Heart left ventricle (tissue), 16 donors: ENCODE measurements at regions not wholly inside any gene's neighbourhood (a gene's known extent, or its start where the extent isn't known, plus 50 kb on each side); places are given as distances from the start of the nearest gene placed in this dataset.

Experiments
- ATAC-seq, 4 donors: fragments of 200-7000 bp; cut with Tn5 transposase; one replicate each; pipeline ENCODE4 v1.9.1; 2020 to 2022; ENCODE audit warnings: moderate library complexity in 4 of 4, mild to moderate bottlenecking in 3 of 4, moderate number of reproducible peaks in 1 of 4
- DNase-seq, 5 donors: peaks; one replicate each; pipeline ENCODE4 v3.0.0-alpha.2; 2020
- H3K27ac ChIP-seq, 12 donors: fragments of 200-600 bp; sonication (generic) in 4 of 12; one replicate each; pipeline versions ENCODE4 v1.5.0 to v1.8.0; 2016 to 2022; ENCODE audit warnings: mild to moderate bottlenecking in 2 of 12
- H3K27me3 ChIP-seq, 9 donors: fragments of 200-600 bp; sonication (generic) in 2 of 9; one replicate each; pipeline versions ENCODE4 v1.5.1 to v1.8.0; 2016 to 2022; ENCODE audit warnings: mild to moderate bottlenecking in 3 of 9
- H3K36me3 ChIP-seq, 9 donors: fragments of 200-600 bp; sonication (generic) in 2 of 9; one replicate each; pipeline versions ENCODE4 v1.5.0 to v1.8.0; 2018 to 2022; ENCODE audit warnings: mild to moderate bottlenecking in 2 of 9
- H3K4me1 ChIP-seq, 12 donors: fragments of 200-600 bp; sonication (generic) in 4 of 12; one replicate each; pipeline versions ENCODE4 v1.5.0 to v1.8.0; 2016 to 2022; ENCODE audit warnings: mild to moderate bottlenecking in 3 of 12
- H3K4me3 ChIP-seq, 12 donors: fragments of 200-600 bp; sonication (generic) in 4 of 12; one replicate each; pipeline versions ENCODE4 v1.5.0 to v1.8.0; 2017 to 2022; ENCODE audit warnings: mild to moderate bottlenecking in 9 of 12, moderate library complexity in 4 of 12
- H3K9me3 ChIP-seq, 12 donors: fragments of 200-600 bp; sonication (generic) in 4 of 12; one replicate each; pipeline versions ENCODE4 v1.5.0 to v1.8.0; 2016 to 2022; ENCODE audit warnings: mild to moderate bottlenecking in 1 of 12
- POLR2A ChIP-seq, 2 donors: fragments of 450-650 bp; IDR thresholded peaks; one replicate each; pipeline ENCODE4 v1.6.1; 2017; ENCODE audit warnings: antibody characterized with exemption in 2 of 2, mild to moderate bottlenecking in 2 of 2, moderate library complexity in 2 of 2
- WGBS, 4 donors: extraction: QIAGEN DNeasy Blood & Tissue Kit in 2 of 4; methylation state at CpG; one replicate each; pipeline versions ENCODE4 v1.1.5 to v1.1.7; 2013 to 2018; 5-methylcytosine and 5-hydroxymethylcytosine counted together
- intact Hi-C, 10 donors: fragments of 100-400 bp; cut with DNase I; formaldehyde crosslinking; loops; one replicate each; pipeline versions ENCODE4 v1.11.1 to v1.14.2; 2022
- TF ChIP-seq, protein P1 (sequence below), 12 donors: fragments of 200-600 bp; sonication (generic) in 4 of 12; IDR thresholded peaks; one replicate each; pipeline versions ENCODE4 v1.5.0 to v1.8.0; 2018 to 2022; ENCODE audit warnings: antibody characterized with exemption in 12 of 12, mild to moderate bottlenecking in 5 of 12
- donor health status: ischemic (EF 13 %, LVEDD 7.1; RV severe dilation, severe dysfunction).
- donor health status: healthy with polysubstance abuse.
- donor health status: DM: no; HTN: yes; CAD: no.
- donor health status: DM: no; HTN: no; CAD: no.
- donor health status: ischemic (EF 25% LVEDD 6.9; RV normal size, moderate dysfunction).
- donor health status: ischemic (EF 25% LVEDD 5.7; RV mildly dilated, moderate dysfunction).
- donor health status: healthy.
- donor health status: DM: yes; HTN: yes; CAD: no.
- donor health status: ischemic (EF 35%, LVEDD 5.7; RV mildly dilated, moderate dysfunction).
- donor health status: nonischemic (EF 11% LVEDD 7.7; RV severe dilation, severe dysfunction).
- donor health status: DM: yes; HTN: yes; CAD: no.
- donor health status: PGD.
- donor health status: ischemic (EF 29% LVEDD 5.4; RV normal size, mild dysfunction).
- donor health status: nonischemic (EF 23%, LVEDD 6.1; RV moderate dilation, normal function).

DNA sequence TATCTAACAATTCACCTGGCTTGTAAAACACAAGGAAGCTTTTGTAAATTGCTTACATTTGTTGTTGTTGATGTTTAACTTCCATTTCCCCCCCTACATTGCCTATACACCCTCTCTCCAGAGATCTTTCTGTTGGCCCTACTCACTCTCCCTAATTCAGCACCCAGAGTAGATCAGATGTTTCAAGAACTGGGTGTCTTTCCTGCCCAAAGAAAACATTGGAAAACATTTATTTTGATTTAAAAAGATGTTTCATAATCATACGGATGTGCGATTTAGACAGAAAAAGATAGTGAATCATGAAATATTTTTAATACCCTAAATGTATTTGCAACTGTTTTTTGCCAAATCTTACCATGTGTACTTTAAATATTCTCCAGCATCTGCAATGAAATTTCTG is 446.4 kb upstream of the RGS6 start:
- no peak overlapping the region for H3K27ac ChIP-seq
- H3K36me3 ChIP-seq: no peaks in the 10 kb centered on the region
- DNase-seq (no peak), ATAC-seq (no peak)
- intact Hi-C loops: no loop called here
- H3K27me3 ChIP-seq: no peaks in the 10 kb centered on the region
- no peak overlapping the region for H3K4me3 ChIP-seq
- TF ChIP-seq, protein P1, sequence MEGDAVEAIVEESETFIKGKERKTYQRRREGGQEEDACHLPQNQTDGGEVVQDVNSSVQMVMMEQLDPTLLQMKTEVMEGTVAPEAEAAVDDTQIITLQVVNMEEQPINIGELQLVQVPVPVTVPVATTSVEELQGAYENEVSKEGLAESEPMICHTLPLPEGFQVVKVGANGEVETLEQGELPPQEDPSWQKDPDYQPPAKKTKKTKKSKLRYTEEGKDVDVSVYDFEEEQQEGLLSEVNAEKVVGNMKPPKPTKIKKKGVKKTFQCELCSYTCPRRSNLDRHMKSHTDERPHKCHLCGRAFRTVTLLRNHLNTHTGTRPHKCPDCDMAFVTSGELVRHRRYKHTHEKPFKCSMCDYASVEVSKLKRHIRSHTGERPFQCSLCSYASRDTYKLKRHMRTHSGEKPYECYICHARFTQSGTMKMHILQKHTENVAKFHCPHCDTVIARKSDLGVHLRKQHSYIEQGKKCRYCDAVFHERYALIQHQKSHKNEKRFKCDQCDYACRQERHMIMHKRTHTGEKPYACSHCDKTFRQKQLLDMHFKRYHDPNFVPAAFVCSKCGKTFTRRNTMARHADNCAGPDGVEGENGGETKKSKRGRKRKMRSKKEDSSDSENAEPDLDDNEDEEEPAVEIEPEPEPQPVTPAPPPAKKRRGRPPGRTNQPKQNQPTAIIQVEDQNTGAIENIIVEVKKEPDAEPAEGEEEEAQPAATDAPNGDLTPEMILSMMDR (IDR thresholded peaks at IDR 0.05): no peak
- no peak for TF ChIP-seq POLR2A (IDR thresholded peaks at IDR 0.05)
- 86 to 91% (median 87%) methylated on average over 2 of the region's 2 CpGs for WGBS, 4 donors
- no peaks in the 10 kb centered on the region for H3K9me3 ChIP-seq
- peaks cover 0 to 16% (median 0%) of the 10 kb centered on the region in 12 donors for H3K4me1 ChIP-seq

DNA sequence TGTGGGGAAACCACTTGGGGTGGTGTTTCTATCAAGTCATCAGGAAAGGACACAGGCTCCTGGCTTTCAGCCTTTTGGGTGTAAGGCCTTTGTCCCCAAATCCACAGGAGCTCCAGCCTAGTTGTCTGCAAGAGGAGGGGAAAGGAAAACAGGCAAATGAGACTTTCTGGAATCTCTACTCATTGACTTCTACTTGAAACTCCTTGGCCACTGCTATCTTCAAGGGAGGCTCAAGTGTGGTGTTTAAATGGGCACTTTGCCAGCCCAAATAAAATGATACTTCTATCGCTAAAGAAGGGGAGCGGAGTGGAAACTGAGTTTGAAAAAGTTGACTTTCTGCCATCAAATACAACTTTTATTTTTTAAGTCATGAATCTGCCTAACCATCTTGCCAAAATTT is 445.9 kb upstream of the RGS6 start:
- Histone ChIP-seq H3K36me3 (no peaks in the 10 kb centered on the region), H3K4me3 (no peak overlapping the region), H3K27me3 (no peaks in the 10 kb centered on the region), H3K27ac (no peak overlapping the region), H3K9me3 (no peaks in the 10 kb centered on the region), H3K4me1 (peaks cover 0 to 11% (median 0%) of the 10 kb centered on the region in 12 donors)
- intact Hi-C loops: no loop called here
- WGBS, 4 donors: 74 to 75% (median 74%) methylated on average over 2 of the region's 2 CpGs
- ATAC-seq (no peak), DNase-seq (no peak)
- TF ChIP-seq POLR2A (IDR thresholded peaks at IDR 0.05): no peak
- TF ChIP-seq, protein P1 (IDR thresholded peaks at IDR 0.05): no peak

DNA sequence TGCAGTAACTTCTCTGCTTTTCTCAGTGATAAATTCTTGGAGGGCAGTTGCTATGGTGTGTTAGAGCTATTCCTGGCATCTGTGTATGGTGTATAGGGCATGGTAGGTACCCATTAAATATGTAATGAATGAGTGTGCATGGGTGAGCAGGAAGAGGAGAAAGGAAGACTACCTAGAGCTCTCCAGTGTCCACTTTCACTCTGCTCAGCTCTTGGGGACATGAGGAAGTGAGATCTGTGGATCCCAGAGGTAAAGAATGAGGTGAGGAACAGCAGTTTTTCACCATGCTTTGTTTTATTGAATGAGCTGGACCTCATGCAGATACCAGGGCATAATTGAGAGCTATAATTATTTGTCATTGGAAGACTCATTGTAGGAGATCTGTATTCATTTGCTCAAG is 444.8 kb upstream of the RGS6 start:
- Histone ChIP-seq H3K4me3 (no peak overlapping the region), H3K4me1 (peaks cover 0 to 17% (median 0%) of the 10 kb centered on the region in 12 donors), H3K27ac (no peak overlapping the region), H3K36me3 (no peaks in the 10 kb centered on the region), H3K27me3 (no peaks in the 10 kb centered on the region), H3K9me3 (no peaks in the 10 kb centered on the region)
- TF ChIP-seq POLR2A (IDR thresholded peaks at IDR 0.05): no peak
- TF ChIP-seq, protein P1 (IDR thresholded peaks at IDR 0.05): no peak
- intact Hi-C loops: no loop called here
- ATAC-seq (no peak), DNase-seq (no peak)

DNA sequence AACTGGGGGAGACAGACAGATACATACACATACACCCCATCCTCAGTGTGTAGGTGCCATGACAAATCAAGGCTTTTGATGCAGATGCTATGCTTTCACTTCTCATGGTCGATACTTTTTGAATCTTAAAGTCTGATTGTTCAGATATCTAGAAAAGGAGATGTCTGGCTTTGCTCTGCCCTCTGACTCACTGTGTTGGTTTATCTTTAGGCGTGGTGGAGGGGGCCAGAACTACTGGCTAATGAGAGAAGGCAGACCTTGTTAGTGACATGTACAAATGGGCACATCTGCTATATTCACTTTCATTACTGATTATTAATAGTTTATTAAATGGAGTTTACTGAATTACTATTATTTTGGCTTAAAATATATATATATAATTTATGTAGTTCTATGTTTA is 444.3 kb upstream of the RGS6 start:
- ATAC-seq (no peak), DNase-seq (no peak)
- WGBS, 4 donors: 85 to 95% (median 91%) methylated on average over 2 of the region's 2 CpGs
- Histone ChIP-seq H3K9me3 (no peaks in the 10 kb centered on the region), H3K27me3 (no peaks in the 10 kb centered on the region), H3K4me1 (peaks cover 0 to 18% (median 0%) of the 10 kb centered on the region in 12 donors), H3K4me3 (no peak overlapping the region), H3K36me3 (no peaks in the 10 kb centered on the region), H3K27ac (no peak overlapping the region)
- intact Hi-C loops: no loop called here
- TF ChIP-seq POLR2A (IDR thresholded peaks at IDR 0.05): no peak
- TF ChIP-seq, protein P1 (IDR thresholded peaks at IDR 0.05): no peak
